ENCODE measurements at regions not wholly inside any gene's neighbourhood (a gene's known extent, or its start where the extent isn't known, plus 50 kb on each side); places are given as distances from the start of the nearest gene placed in this dataset.

- H3K27me3 ChIP-seq (replicated peaks; ENCODE audit: insufficient read depth), result no peaks in the 10 kb centered on the region
- H3K36me3 ChIP-seq, result no peaks in the 10 kb centered on the region
- H3K4me3 ChIP-seq, result no peak overlapping the region
- TF ChIP-seq POLR2AphosphoS5 (IDR thresholded peaks at IDR 0.05) (no peak), CTCF (IDR thresholded peaks at IDR 0.05) (no peak), POLR2A (IDR thresholded peaks at IDR 0.05) (no peak)
- DNase-seq (ENCODE audit: low spot score), result no peak
- H3K9me3 ChIP-seq, result no peaks in the 10 kb centered on the region
- intact Hi-C loops (cut with DNase I), result no loop called here
- H3K4me1 ChIP-seq (replicated peaks), result no peaks in the 10 kb centered on the region
- no peak overlapping the region for H3K27ac ChIP-seq
- 89% methylated on average over 6 of the region's 6 CpGs for WGBS
These were observed 280.2 kb downstream of the SP3 start for GRCh38 chr2:173684896-173685459.

- intact Hi-C loops (cut with DNase I), result no loop called here
- Histone ChIP-seq H3K4me3 (no peak overlapping the region), H3K27me3 (replicated peaks; ENCODE audit: insufficient read depth) (no peaks in the 10 kb centered on the region), H3K27ac (no peak overlapping the region), H3K9me3 (no peaks in the 10 kb centered on the region), H3K36me3 (no peaks in the 10 kb centered on the region), H3K4me1 (replicated peaks) (no peaks in the 10 kb centered on the region)
- no peak for TF ChIP-seq CTCF (IDR thresholded peaks at IDR 0.05)
- no peak for TF ChIP-seq POLR2A (IDR thresholded peaks at IDR 0.05)
- TF ChIP-seq POLR2AphosphoS5 (IDR thresholded peaks at IDR 0.05), result no peak
- DNase-seq (ENCODE audit: low spot score), result no peak
These were observed 274.8 kb downstream of the SP3 start for GRCh38 chr2:173690349-173690748.

GRCh38 chr2:173692068-173692467 lies 273.1 kb downstream of the SP3 start:
- TF ChIP-seq POLR2A (IDR thresholded peaks at IDR 0.05) (no peak), POLR2AphosphoS5 (IDR thresholded peaks at IDR 0.05) (no peak), CTCF (IDR thresholded peaks at IDR 0.05) (no peak)
- Histone ChIP-seq H3K27ac (no peak overlapping the region), H3K9me3 (no peaks in the 10 kb centered on the region), H3K36me3 (no peaks in the 10 kb centered on the region), H3K4me3 (no peak overlapping the region), H3K4me1 (replicated peaks) (no peaks in the 10 kb centered on the region), H3K27me3 (replicated peaks; ENCODE audit: insufficient read depth) (no peaks in the 10 kb centered on the region)
- WGBS, result 83% methylated on average over 5 of the region's 5 CpGs
- no peak for DNase-seq (ENCODE audit: low spot score)
- intact Hi-C loops (cut with DNase I), result no loop called here

GRCh38 chr2:173693044-173693589 lies 272.1 kb downstream of the SP3 start:
- Histone ChIP-seq H3K4me3 (no peak overlapping the region), H3K4me1 (replicated peaks) (no peaks in the 10 kb centered on the region), H3K36me3 (no peaks in the 10 kb centered on the region), H3K27ac (no peak overlapping the region), H3K9me3 (no peaks in the 10 kb centered on the region), H3K27me3 (replicated peaks; ENCODE audit: insufficient read depth) (no peaks in the 10 kb centered on the region)
- TF ChIP-seq POLR2AphosphoS5 (IDR thresholded peaks at IDR 0.05) (no peak), CTCF (IDR thresholded peaks at IDR 0.05) (no peak)
- intact Hi-C loops (cut with DNase I), result no loop called here
- DNase-seq (ENCODE audit: low spot score), result no peak
- 92% methylated on average over 5 of the region's 5 CpGs for WGBS

- no peak overlapping the region for H3K27ac ChIP-seq
- TF ChIP-seq POLR2A (IDR thresholded peaks at IDR 0.05) (no peak), POLR2AphosphoS5 (IDR thresholded peaks at IDR 0.05) (no peak), CTCF (IDR thresholded peaks at IDR 0.05) (no peak)
- no peaks in the 10 kb centered on the region for H3K36me3 ChIP-seq
- 72% methylated on average over 5 of the region's 5 CpGs for WGBS
- H3K4me1 ChIP-seq (replicated peaks), result no peaks in the 10 kb centered on the region
- no peak for DNase-seq (ENCODE audit: low spot score)
- no peaks in the 10 kb centered on the region for H3K27me3 ChIP-seq (replicated peaks; ENCODE audit: insufficient read depth)
- H3K9me3 ChIP-seq, result no peaks in the 10 kb centered on the region
- intact Hi-C loops (cut with DNase I), result no loop called here
- H3K4me3 ChIP-seq, result no peak overlapping the region
These were observed 268.9 kb downstream of the SP3 start for GRCh38 chr2:173696274-173696673.

All from prostate gland (tissue), 2 donors.